ENCODE measurements at regions not wholly inside any gene's neighbourhood (a gene's known extent, or its start where the extent isn't known, plus 50 kb on each side); places are given as distances from the start of the nearest gene placed in this dataset.

DNA sequence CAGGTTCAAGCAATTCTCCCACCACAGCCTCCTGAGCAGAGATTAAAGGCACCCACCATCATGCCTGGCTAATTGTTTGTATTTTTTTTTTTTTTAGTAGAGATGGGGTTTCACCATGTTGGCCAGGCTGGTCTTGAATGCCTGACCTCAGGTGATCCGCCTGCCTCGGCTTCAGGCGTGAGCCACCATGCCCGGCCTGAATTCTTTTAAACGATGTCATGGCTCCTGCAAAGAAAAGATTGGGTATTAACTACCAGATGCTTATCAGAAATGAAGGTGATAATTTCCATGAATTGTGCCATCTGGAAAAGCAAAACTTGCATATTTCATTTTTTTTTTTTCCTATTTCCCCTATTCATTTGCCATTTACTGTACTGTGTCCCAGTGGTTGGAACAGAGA is 195.7 kb upstream of the IGFBP7 start:
- TF ChIP-seq, protein P1, sequence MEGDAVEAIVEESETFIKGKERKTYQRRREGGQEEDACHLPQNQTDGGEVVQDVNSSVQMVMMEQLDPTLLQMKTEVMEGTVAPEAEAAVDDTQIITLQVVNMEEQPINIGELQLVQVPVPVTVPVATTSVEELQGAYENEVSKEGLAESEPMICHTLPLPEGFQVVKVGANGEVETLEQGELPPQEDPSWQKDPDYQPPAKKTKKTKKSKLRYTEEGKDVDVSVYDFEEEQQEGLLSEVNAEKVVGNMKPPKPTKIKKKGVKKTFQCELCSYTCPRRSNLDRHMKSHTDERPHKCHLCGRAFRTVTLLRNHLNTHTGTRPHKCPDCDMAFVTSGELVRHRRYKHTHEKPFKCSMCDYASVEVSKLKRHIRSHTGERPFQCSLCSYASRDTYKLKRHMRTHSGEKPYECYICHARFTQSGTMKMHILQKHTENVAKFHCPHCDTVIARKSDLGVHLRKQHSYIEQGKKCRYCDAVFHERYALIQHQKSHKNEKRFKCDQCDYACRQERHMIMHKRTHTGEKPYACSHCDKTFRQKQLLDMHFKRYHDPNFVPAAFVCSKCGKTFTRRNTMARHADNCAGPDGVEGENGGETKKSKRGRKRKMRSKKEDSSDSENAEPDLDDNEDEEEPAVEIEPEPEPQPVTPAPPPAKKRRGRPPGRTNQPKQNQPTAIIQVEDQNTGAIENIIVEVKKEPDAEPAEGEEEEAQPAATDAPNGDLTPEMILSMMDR (IDR thresholded peaks at IDR 0.05; ENCODE audit: low read length): no peak
- no peak for TF ChIP-seq EZH2 (IDR thresholded peaks at IDR 0.05; ENCODE audit: borderline replicate concordance, low read length)

Measured in OCI-LY1 (cell line).